ENCODE measurements at regions not wholly inside any gene's neighbourhood (a gene's known extent, or its start where the extent isn't known, plus 50 kb on each side); places are given as distances from the start of the nearest gene placed in this dataset.
"Not testable (repeated sequence)": the region's sequence is repeated elsewhere in the genome, so short reads cannot be mapped to it uniquely, and the experiment has no call there.

- DNase-seq = no peak
Observed at GRCh38 chr21:28699186-28699585, 293.5 kb downstream of the LTN1 start.

GRCh38 chr21:28696844-28697410, 295.8 kb downstream of the LTN1 start:
- DNase-seq = no peak

- no peak for DNase-seq
Observed at GRCh38 chr21:28693476-28693875, 299.2 kb downstream of the LTN1 start.

GRCh38 chr21:28690196-28690595, 302.5 kb downstream of the LTN1 start:
- no peak for DNase-seq

GRCh38 chr21:28688381-28688780, 304.3 kb downstream of the LTN1 start:
- no peak for DNase-seq

- DNase-seq = no peak
Observed at GRCh38 chr21:28687586-28687985, 305.1 kb downstream of the LTN1 start.

- no peak for DNase-seq
Observed at GRCh38 chr21:28683982-28684752, 308.5 kb downstream of the LTN1 start.

GRCh38 chr21:28682884-28683283, 309.8 kb downstream of the LTN1 start:
- DNase-seq = not testable (repeated sequence)

- DNase-seq = not testable (repeated sequence)
Observed at GRCh38 chr21:28677096-28677495, 315.6 kb downstream of the LTN1 start.

GRCh38 chr21:28675331-28676041, 317.2 kb downstream of the LTN1 start:
- DNase-seq = no peak

- DNase-seq = no peak
Observed at GRCh38 chr21:28674763-28675162, 317.9 kb downstream of the LTN1 start.

- DNase-seq = no peak
Observed at GRCh38 chr21:28671549-28672195, 321.0 kb downstream of the LTN1 start.

- no peak for DNase-seq
Observed at GRCh38 chr21:28669971-28670653, 322.6 kb downstream of the LTN1 start.

- DNase-seq = no peak
Observed at GRCh38 chr21:28669321-28669720, 323.4 kb downstream of the LTN1 start.

- no peak for DNase-seq
Observed at GRCh38 chr21:28663754-28664153, 328.9 kb downstream of the LTN1 start.

GRCh38 chr21:28663111-28663693, 329.5 kb downstream of the LTN1 start:
- DNase-seq = no peak

- DNase-seq = no peak
Observed at GRCh38 chr21:28657566-28657965, 335.1 kb downstream of the LTN1 start.

- no peak for DNase-seq
Observed at GRCh38 chr21:28655471-28655870, 337.2 kb downstream of the LTN1 start.

- no peak for DNase-seq
Observed at GRCh38 chr21:28654406-28654805, 338.3 kb downstream of the LTN1 start.

- DNase-seq = no peak
Observed at GRCh38 chr21:28644762-28645161, 347.9 kb downstream of the LTN1 start.

GRCh38 chr21:28642891-28643290, 349.8 kb downstream of the LTN1 start:
- DNase-seq = no peak

GRCh38 chr21:28641731-28642130, 350.9 kb downstream of the LTN1 start:
- DNase-seq = no peak

- no peak for DNase-seq
Observed at GRCh38 chr21:28640326-28640725, 352.4 kb downstream of the LTN1 start.

Data from RPMI8226 (cell line).